PC-3 (cell line): ENCODE measurements at regions not wholly inside any gene's neighbourhood (a gene's known extent, or its start where the extent isn't known, plus 50 kb on each side); places are given as distances from the start of the nearest gene placed in this dataset.

Experiments used
- ATAC-seq: fragments of 200-7000 bp; cut with Tn5 transposase; 2 replicates; pipeline ENCODE4 v1.9.1; 2020; ENCODE audit warnings: mild to moderate bottlenecking, moderate library complexity
- BruUV-seq: library from RNA; stranded (reverse); fragments of 400-500 nt; replicated peaks from 2 replicates; lab custom pipeline; 2021; lab: Mats Ljungman, UMichigan
- CTCF ChIA-PET: fragments of 300-600 bp; sonication (Branson Sonifier 250); formaldehyde crosslinking; loops from one replicate; lab custom pipeline; 2022; ENCODE audit warnings: antibody characterized with exemption; lab: Charles Lee
- POLR2A ChIA-PET: fragments of 300-600 bp; sonication (Branson Sonifier 250); formaldehyde crosslinking; loops from one replicate; lab custom pipeline; 2022; ENCODE audit warnings: antibody characterized with exemption; ENCODE audit not compliant: unreplicated experiment; lab: Charles Lee
- DNase-seq: peaks from one replicate; pipeline ENCODE4 v3.0.0-alpha.2; 2015
- H2AFZ ChIP-seq: fragments of 300-600 bp; sonication (generic); 2 replicates; pipeline ENCODE4 v1.6.0; 2016; ENCODE audit warnings: antibody characterized with exemption, low read length
- H3F3A ChIP-seq: fragments of 300-600 bp; sonication (generic); one replicate; pipeline ENCODE4 v1.6.0; 2017; ENCODE audit warnings: antibody characterized with exemption, low read length, control low read depth, mild to moderate bottlenecking; ENCODE audit not compliant: unreplicated experiment
- H3K27ac ChIP-seq: fragments of 300-600 bp; sonication (generic); 2 replicates; pipeline ENCODE4 v1.5.1; 2016; ENCODE audit warnings: mild to moderate bottlenecking, low read length
- H3K27me3 ChIP-seq: fragments of 300-600 bp; sonication (generic); 2 replicates; pipeline ENCODE4 v1.6.1; 2016; ENCODE audit warnings: low read length, mixed read lengths
- H3K36me3 ChIP-seq: fragments of 300-600 bp; sonication (generic); 2 replicates; pipeline ENCODE4 v1.6.1; 2016; ENCODE audit warnings: low read depth, mixed run types, low read length, mixed read lengths
- H3K4me1 ChIP-seq: fragments of 300-600 bp; sonication (generic); 2 replicates; pipeline ENCODE4 v1.5.1; 2016; ENCODE audit warnings: low read length; ENCODE audit not compliant: insufficient read depth
- H3K4me2 ChIP-seq: fragments of 300-600 bp; sonication (generic); 2 replicates; pipeline ENCODE4 v1.6.0; 2016; ENCODE audit warnings: low read length
- H3K4me3 ChIP-seq: fragments of 300-600 bp; sonication (generic); 2 replicates; pipeline ENCODE4 v1.5.1; 2016; ENCODE audit warnings: mild to moderate bottlenecking, low read length, mixed read lengths
- H3K79me2 ChIP-seq: fragments of 300-600 bp; sonication (generic); 2 replicates; pipeline ENCODE4 v1.6.1; 2017; ENCODE audit warnings: low read length, mixed read lengths
- H3K9ac ChIP-seq: fragments of 300-600 bp; sonication (generic); 2 replicates; pipeline ENCODE4 v1.6.0; 2016; ENCODE audit warnings: mild to moderate bottlenecking, low read length
- H3K9me2 ChIP-seq: fragments of 300-600 bp; sonication (generic); replicated peaks from 2 replicates; pipeline ENCODE4 v1.6.1; 2016; ENCODE audit warnings: mixed run types, low read length, mixed read lengths
- H3K9me3 ChIP-seq: fragments of 300-600 bp; sonication (generic); 2 replicates; pipeline ENCODE4 v1.6.1; 2016; ENCODE audit warnings: low read length, mixed read lengths
- H4K20me1 ChIP-seq: fragments of 300-600 bp; sonication (generic); 2 replicates; pipeline ENCODE4 v1.6.1; 2016; ENCODE audit warnings: low read length, mixed read lengths
- CTCF ChIP-seq: fragments of 300-600 bp; sonication (generic); conservative IDR thresholded peaks from 2 replicates; pipeline ENCODE4 v1.5.1; 2017; ENCODE audit warnings: antibody characterized with exemption, low read depth, mild to moderate bottlenecking, low read length
- EZH2 ChIP-seq: fragments of 300-600 bp; sonication (generic); IDR thresholded peaks from one replicate; pipeline ENCODE4 v1.6.1; 2017; ENCODE audit warnings: antibody characterized with exemption, mild to moderate bottlenecking, low read length; ENCODE audit not compliant: unreplicated experiment
- EZH2phosphoT487 ChIP-seq: fragments of 300-600 bp; sonication (generic); IDR thresholded peaks from 2 replicates; pipeline ENCODE4 v1.6.1; 2018; ENCODE audit warnings: mild to moderate bottlenecking, antibody characterized with exemption, low read length, borderline replicate concordance
- intact Hi-C: fragments of 100-400 bp; cut with micrococcal nuclease; formaldehyde crosslinking; loops from 2 replicates; pipeline ENCODE4 v1.9.0; 2023

- ChIA-PET CTCF (no interaction called here), POLR2A (no interaction called here)
- no peak overlapping the region for H3K4me2 ChIP-seq
- H4K20me1 ChIP-seq = no peaks in the 10 kb centered on the region
- H3K27me3 ChIP-seq = no peaks in the 10 kb centered on the region
- H3K36me3 ChIP-seq = no peaks in the 10 kb centered on the region
- H3K9me3 ChIP-seq = no peaks in the 10 kb centered on the region
- intact Hi-C loops = no loop called here
- no peak for TF ChIP-seq EZH2phosphoT487
- no peak for TF ChIP-seq CTCF
- TF ChIP-seq EZH2 = no peak
- ATAC-seq (no peak), DNase-seq (no peak)
- BruUV-seq = no TSS peak
- peaks cover 22% of the 10 kb centered on the region for H3K4me1 ChIP-seq
- H3K4me3 ChIP-seq = no peak overlapping the region
- no peaks in the 10 kb centered on the region for H3F3A ChIP-seq
- H3K9me2 ChIP-seq = no peaks in the 10 kb centered on the region
- no peak overlapping the region for H3K9ac ChIP-seq
- H3K27ac ChIP-seq = no peak overlapping the region
- H2AFZ ChIP-seq = no peak overlapping the region
- H3K79me2 ChIP-seq = no peaks in the 10 kb centered on the region
Measured at GRCh38 chr5:109946610-109947009, 256.9 kb downstream of the MAN2A1 start.

GRCh38 chr5:109947667-109948066 lies 257.9 kb downstream of the MAN2A1 start:
- intact Hi-C loops = no loop called here
- no peak for ATAC-seq
- no TSS peak for BruUV-seq
- CTCF ChIA-PET = no interaction called here
- Histone ChIP-seq H3K4me1 (peaks cover 15% of the 10 kb centered on the region), H3K27me3 (no peaks in the 10 kb centered on the region), H3K9me2 (no peaks in the 10 kb centered on the region), H3K4me2 (no peak overlapping the region), H3K27ac (no peak overlapping the region), H3K4me3 (no peak overlapping the region), H3F3A (no peaks in the 10 kb centered on the region), H2AFZ (no peak overlapping the region), H3K9ac (no peak overlapping the region), H3K9me3 (no peaks in the 10 kb centered on the region), H3K79me2 (no peaks in the 10 kb centered on the region), H3K36me3 (no peaks in the 10 kb centered on the region), H4K20me1 (no peaks in the 10 kb centered on the region)
- TF ChIP-seq EZH2 (no peak), EZH2phosphoT487 (no peak), CTCF (no peak)
- POLR2A ChIA-PET = no interaction called here
- no peak for DNase-seq

DNA sequence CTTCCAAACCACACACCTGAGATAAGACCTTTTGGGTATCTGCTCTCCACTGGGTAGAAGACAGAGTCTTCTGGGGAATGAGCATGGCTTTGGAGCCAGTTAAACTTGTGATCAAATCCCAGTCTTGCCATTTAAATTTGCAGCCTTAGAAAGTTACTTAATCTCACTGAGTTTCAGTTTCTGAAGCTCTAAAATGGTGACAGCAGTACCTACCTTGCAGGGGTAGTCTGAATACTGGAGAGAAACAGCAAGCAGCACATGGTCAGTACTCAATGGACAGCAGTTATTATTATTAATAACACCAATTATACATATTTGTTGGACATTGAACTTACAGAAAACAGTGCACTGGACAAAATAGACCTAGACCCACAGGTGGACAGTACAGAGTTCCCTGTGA lies 260.9 kb downstream of the MAN2A1 start:
- Histone ChIP-seq H2AFZ (no peak overlapping the region), H3K9ac (no peak overlapping the region), H3K4me1 (peaks cover 3% of the 10 kb centered on the region; the same call in 1 of the 2 replicates), H3K4me2 (no peak overlapping the region), H3K9me3 (no peaks in the 10 kb centered on the region), H3K27me3 (no peaks in the 10 kb centered on the region), H3F3A (no peaks in the 10 kb centered on the region), H3K27ac (no peak overlapping the region), H4K20me1 (no peaks in the 10 kb centered on the region), H3K4me3 (no peak overlapping the region), H3K9me2 (no peaks in the 10 kb centered on the region), H3K79me2 (no peaks in the 10 kb centered on the region), H3K36me3 (no peaks in the 10 kb centered on the region)
- BruUV-seq = no TSS peak
- ATAC-seq (no peak), DNase-seq (no peak)
- no peak for TF ChIP-seq EZH2phosphoT487
- TF ChIP-seq EZH2 = no peak
- no peak for TF ChIP-seq CTCF
- ChIA-PET POLR2A (no interaction called here), CTCF (no interaction called here)
- intact Hi-C loops = no loop called here
